WTC11 (cell line): ENCODE measurements at regions not wholly inside any gene's neighbourhood (a gene's known extent, or its start where the extent isn't known, plus 50 kb on each side); places are given as distances from the start of the nearest gene placed in this dataset.
A peak's percentile ranks its signal among the peaks of the same experiment; 100 is the strongest.

Source experiments
- ATAC-seq: fragments of 200-7000 bp; cut with Tn5 transposase; 2 replicates; pipeline ENCODE4 v1.10.0; 2021; ENCODE audit warnings: mild to moderate bottlenecking, moderate library complexity
- CTCF ChIA-PET: fragments of 300-600 bp; sonication (Branson Sonifier 250); formaldehyde crosslinking; loops from one replicate; lab custom pipeline; 2021; ENCODE audit warnings: antibody characterized with exemption; lab: Charles Lee
- POLR2A ChIA-PET: fragments of 350-600 bp; sonication (Branson Sonifier 250); formaldehyde crosslinking; loops from one replicate; lab custom pipeline; 2021; ENCODE audit warnings: antibody characterized with exemption; lab: Charles Lee
- DNase-seq: peaks from one replicate; pipeline ENCODE4 v3.0.0; 2021; ENCODE audit warnings: low spot score
- H3K27ac Mint-ChIP-seq: 2 replicates; pipeline ENCODE4 v1.8.0; 2021; ENCODE audit warnings: mixed read lengths
- H3K27me3 Mint-ChIP-seq: 2 replicates; pipeline ENCODE4 v1.8.0; 2021; ENCODE audit warnings: low read depth, mild to moderate bottlenecking, moderate library complexity, mixed read lengths
- H3K36me3 Mint-ChIP-seq: 2 replicates; pipeline ENCODE4 v1.8.0; 2021; ENCODE audit warnings: mixed read lengths
- H3K4me1 Mint-ChIP-seq: 2 replicates; pipeline ENCODE4 v1.8.0; 2022; ENCODE audit warnings: mixed read lengths
- H3K4me3 Mint-ChIP-seq: 2 replicates; pipeline ENCODE4 v1.8.0; 2021; ENCODE audit warnings: mild to moderate bottlenecking, moderate library complexity, mixed read lengths
- H3K9me3 Mint-ChIP-seq: 2 replicates; pipeline ENCODE4 v1.8.0; 2021; ENCODE audit warnings: mixed read lengths
- CREM ChIP-seq: sonication (generic); formaldehyde crosslinking; IDR thresholded peaks from 2 replicates; pipeline ENCODE4 v1.8.1; 2022; ENCODE audit warnings: mild to moderate bottlenecking, missing genetic modification reagents, moderate library complexity
- ESRRA ChIP-seq: sonication (generic); formaldehyde crosslinking; IDR thresholded peaks from 2 replicates; pipeline ENCODE4 v1.8.1; 2022; ENCODE audit warnings: mild to moderate bottlenecking, missing genetic modification reagents, borderline replicate concordance
- ETV6 ChIP-seq: sonication (generic); formaldehyde crosslinking; IDR thresholded peaks from 2 replicates; pipeline ENCODE4 v1.8.1; 2022; ENCODE audit warnings: mild to moderate bottlenecking, missing genetic modification reagents
- FOXP1 ChIP-seq: sonication (generic); formaldehyde crosslinking; IDR thresholded peaks from 2 replicates; pipeline ENCODE4 v1.8.0; 2022; ENCODE audit warnings: missing genetic modification reagents, mild to moderate bottlenecking, moderate library complexity, borderline replicate concordance
- HMGA2 ChIP-seq: fragments of 250-450 bp; sonication (Bioruptor Pico); IDR thresholded peaks from 2 replicates; pipeline ENCODE4 v1.4.0; 2021; ENCODE audit warnings: mild to moderate bottlenecking, moderate library complexity
- JUN ChIP-seq: sonication (generic); formaldehyde crosslinking; IDR thresholded peaks from 2 replicates; pipeline ENCODE4 v1.8.0; 2023; ENCODE audit warnings: mild to moderate bottlenecking, missing genetic modification reagents
- MXD4 ChIP-seq: fragments of 250-450 bp; sonication (Bioruptor Pico); IDR thresholded peaks from 2 replicates; pipeline ENCODE4 v1.8.0; 2021; ENCODE audit warnings: mild to moderate bottlenecking, moderate library complexity, borderline replicate concordance
- NFE2L1 ChIP-seq: sonication (generic); formaldehyde crosslinking; IDR thresholded peaks from 2 replicates; pipeline ENCODE4 v1.8.1; 2023; ENCODE audit warnings: missing genetic modification reagents
- SOX15 ChIP-seq: fragments of 250-450 bp; sonication (Bioruptor Pico); IDR thresholded peaks from 2 replicates; pipeline ENCODE4 v1.9.0; 2021; ENCODE audit warnings: mild to moderate bottlenecking
- ZNF263 ChIP-seq: sonication (generic); formaldehyde crosslinking; IDR thresholded peaks from 2 replicates; pipeline ENCODE4 v1.8.1; 2022; ENCODE audit warnings: low read depth, mild to moderate bottlenecking, moderate library complexity, missing genetic modification reagents
- ZNF396 ChIP-seq: fragments of 250-450 bp; sonication (Bioruptor Pico); IDR thresholded peaks from 2 replicates; pipeline ENCODE4 v1.8.0; 2021; ENCODE audit warnings: mild to moderate bottlenecking, moderate library complexity, borderline replicate concordance
- TF ChIP-seq, protein P1 (sequence below): sonication (generic); formaldehyde crosslinking; IDR thresholded peaks from 2 replicates; pipeline ENCODE4 v1.8.1; 2023; ENCODE audit warnings: mild to moderate bottlenecking, missing genetic modification reagents
- TF ChIP-seq, protein P2 (sequence below): sonication (generic); formaldehyde crosslinking; IDR thresholded peaks from 2 replicates; pipeline ENCODE4 v1.8.1; 2023; ENCODE audit warnings: mild to moderate bottlenecking, moderate library complexity, missing genetic modification reagents
- TF ChIP-seq, protein P3 (sequence below): sonication (generic); formaldehyde crosslinking; IDR thresholded peaks from 2 replicates; pipeline ENCODE4 v1.8.1; 2022; ENCODE audit warnings: mild to moderate bottlenecking, moderate library complexity, missing genetic modification reagents
- TF ChIP-seq, protein P4 (sequence below): sonication (generic); formaldehyde crosslinking; IDR thresholded peaks from 2 replicates; pipeline ENCODE4 v1.8.0; 2022; ENCODE audit warnings: mild to moderate bottlenecking, missing genetic modification reagents
- TF ChIP-seq, protein P5 (sequence below): fragments of 250-450 bp; sonication (Bioruptor Pico); IDR thresholded peaks from 2 replicates; pipeline ENCODE4 v1.9.0; 2021; ENCODE audit warnings: moderate library complexity, mild to moderate bottlenecking, inconsistent platforms, borderline replicate concordance

DNA sequence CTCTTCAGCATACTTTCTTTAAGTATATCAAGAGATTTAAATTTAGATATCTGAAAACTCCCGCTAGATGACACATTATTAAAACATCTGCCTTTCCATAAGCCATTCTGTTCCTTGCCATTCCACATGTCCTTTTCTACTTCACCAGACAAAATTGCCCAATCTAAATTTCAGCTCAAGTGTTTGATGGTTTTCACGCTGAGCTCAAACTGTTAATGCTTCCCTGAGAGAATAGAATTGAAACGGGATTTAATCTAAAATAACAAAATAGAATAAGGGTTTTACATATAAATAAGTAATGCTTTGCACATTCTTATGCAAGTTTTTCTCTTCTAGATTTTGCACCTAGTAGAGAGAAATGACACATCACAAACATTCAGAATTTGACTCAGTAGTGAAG lies 764.5 kb upstream of the TENM3 start (continued):
- TF ChIP-seq, protein P1, sequence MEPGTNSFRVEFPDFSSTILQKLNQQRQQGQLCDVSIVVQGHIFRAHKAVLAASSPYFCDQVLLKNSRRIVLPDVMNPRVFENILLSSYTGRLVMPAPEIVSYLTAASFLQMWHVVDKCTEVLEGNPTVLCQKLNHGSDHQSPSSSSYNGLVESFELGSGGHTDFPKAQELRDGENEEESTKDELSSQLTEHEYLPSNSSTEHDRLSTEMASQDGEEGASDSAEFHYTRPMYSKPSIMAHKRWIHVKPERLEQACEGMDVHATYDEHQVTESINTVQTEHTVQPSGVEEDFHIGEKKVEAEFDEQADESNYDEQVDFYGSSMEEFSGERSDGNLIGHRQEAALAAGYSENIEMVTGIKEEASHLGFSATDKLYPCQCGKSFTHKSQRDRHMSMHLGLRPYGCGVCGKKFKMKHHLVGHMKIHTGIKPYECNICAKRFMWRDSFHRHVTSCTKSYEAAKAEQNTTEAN (CRISPR knock-in tag): no peak
- no peak for TF ChIP-seq FOXP1
- TF ChIP-seq, protein P2, sequence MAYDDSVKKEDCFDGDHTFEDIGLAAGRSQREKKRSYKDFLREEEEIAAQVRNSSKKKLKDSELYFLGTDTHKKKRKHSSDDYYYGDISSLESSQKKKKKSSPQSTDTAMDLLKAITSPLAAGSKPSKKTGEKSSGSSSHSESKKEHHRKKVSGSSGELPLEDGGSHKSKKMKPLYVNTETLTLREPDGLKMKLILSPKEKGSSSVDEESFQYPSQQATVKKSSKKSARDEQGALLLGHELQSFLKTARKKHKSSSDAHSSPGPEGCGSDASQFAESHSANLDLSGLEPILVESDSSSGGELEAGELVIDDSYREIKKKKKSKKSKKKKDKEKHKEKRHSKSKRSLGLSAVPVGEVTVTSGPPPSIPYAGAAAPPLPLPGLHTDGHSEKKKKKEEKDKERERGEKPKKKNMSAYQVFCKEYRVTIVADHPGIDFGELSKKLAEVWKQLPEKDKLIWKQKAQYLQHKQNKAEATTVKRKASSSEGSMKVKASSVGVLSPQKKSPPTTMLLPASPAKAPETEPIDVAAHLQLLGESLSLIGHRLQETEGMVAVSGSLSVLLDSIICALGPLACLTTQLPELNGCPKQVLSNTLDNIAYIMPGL (CRISPR knock-in tag): no peak
- TF ChIP-seq, all 79 proteins: peak for 0

DNA sequence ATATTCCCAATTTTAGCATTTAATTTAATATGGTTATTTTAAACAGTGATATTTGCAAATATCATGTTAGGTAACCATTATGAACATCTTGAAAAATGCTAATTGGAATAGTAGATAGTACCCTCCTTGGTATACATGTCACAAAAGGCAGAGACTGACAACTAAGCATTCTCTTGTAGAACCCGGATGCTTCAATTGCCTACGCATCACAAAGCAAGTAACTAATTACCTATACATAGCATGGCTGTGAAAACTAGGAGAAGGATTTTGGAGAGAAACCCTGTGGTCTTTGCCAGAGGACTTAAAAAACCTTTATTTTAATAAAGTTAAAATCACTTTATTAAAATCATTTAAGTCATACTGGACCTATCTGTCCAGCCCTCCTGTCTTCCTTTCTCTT lies 764.1 kb upstream of the TENM3 start:
- DNase-seq: no peak
- peak; percentile 84 for ATAC-seq
- no peaks in the 10 kb centered on the region for H3K36me3 Mint-ChIP-seq
- no peak overlapping the region for H3K27ac Mint-ChIP-seq
- no peaks in the 10 kb centered on the region for H3K9me3 Mint-ChIP-seq
- POLR2A ChIA-PET: no interaction called here
- CTCF ChIA-PET: no interaction called here
- TF ChIP-seq ESRRA (CRISPR knock-in tag) (no peak), NFE2L1 (no peak), SOX15 (CRISPR knock-in tag) (no peak), CREM (CRISPR knock-in tag) (no peak), HMGA2 (no peak), ZNF396 (CRISPR knock-in tag) (no peak), JUN (CRISPR knock-in tag) (no peak), MXD4 (CRISPR knock-in tag) (no peak), ZNF263 (CRISPR knock-in tag) (no peak), ETV6 (no peak)
- TF ChIP-seq, protein P3, sequence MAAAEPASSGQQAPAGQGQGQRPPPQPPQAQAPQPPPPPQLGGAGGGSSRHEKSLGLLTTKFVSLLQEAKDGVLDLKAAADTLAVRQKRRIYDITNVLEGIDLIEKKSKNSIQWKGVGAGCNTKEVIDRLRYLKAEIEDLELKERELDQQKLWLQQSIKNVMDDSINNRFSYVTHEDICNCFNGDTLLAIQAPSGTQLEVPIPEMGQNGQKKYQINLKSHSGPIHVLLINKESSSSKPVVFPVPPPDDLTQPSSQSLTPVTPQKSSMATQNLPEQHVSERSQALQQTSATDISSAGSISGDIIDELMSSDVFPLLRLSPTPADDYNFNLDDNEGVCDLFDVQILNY (CRISPR knock-in tag): no peak
- TF ChIP-seq, protein P4, sequence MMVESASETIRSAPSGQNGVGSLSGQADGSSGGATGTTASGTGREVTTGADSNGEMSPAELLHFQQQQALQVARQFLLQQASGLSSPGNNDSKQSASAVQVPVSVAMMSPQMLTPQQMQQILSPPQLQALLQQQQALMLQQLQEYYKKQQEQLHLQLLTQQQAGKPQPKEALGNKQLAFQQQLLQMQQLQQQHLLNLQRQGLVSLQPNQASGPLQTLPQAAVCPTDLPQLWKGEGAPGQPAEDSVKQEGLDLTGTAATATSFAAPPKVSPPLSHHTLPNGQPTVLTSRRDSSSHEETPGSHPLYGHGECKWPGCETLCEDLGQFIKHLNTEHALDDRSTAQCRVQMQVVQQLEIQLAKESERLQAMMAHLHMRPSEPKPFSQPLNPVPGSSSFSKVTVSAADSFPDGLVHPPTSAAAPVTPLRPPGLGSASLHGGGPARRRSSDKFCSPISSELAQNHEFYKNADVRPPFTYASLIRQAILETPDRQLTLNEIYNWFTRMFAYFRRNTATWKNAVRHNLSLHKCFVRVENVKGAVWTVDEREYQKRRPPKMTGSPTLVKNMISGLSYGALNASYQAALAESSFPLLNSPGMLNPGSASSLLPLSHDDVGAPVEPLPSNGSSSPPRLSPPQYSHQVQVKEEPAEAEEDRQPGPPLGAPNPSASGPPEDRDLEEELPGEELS: no peak
- TF ChIP-seq, protein P1 (CRISPR knock-in tag): no peak
- TF ChIP-seq, protein P5, sequence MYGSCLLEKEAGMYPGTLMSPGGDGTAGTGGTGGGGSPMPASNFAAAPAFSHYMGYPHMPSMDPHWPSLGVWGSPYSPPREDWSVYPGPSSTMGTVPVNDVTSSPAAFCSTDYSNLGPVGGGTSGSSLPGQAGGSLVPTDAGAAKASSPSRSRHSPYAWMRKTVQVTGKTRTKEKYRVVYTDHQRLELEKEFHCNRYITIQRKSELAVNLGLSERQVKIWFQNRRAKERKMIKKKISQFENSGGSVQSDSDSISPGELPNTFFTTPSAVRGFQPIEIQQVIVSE: no peak
- TF ChIP-seq, protein P2 (CRISPR knock-in tag): no peak
- H3K27me3 Mint-ChIP-seq: no peaks in the 10 kb centered on the region
- H3K4me3 Mint-ChIP-seq: no peak overlapping the region
- H3K4me1 Mint-ChIP-seq: peaks cover 66% of the 10 kb centered on the region
